HG02610 (cell line): ENCODE measurements at regions not wholly inside any gene's neighbourhood (a gene's known extent, or its start where the extent isn't known, plus 50 kb on each side); places are given as distances from the start of the nearest gene placed in this dataset.

Source experiments
- ATAC-seq: cut with Tn5 transposase; IDR thresholded peaks from one replicate; pipeline ENCODE4 v1.9.1; 2021; ENCODE audit warnings: mild to moderate bottlenecking, moderate library complexity; ENCODE audit not compliant: unreplicated experiment

- ATAC-seq, result no peak
Measured at GRCh38 chr4:123966990-123967769, 570.6 kb downstream of the SPRY1 start.

- no peak for ATAC-seq
Measured at GRCh38 chr4:123972031-123972430, 575.4 kb downstream of the SPRY1 start.

GRCh38 chr4:123974386-123975149 lies 578.0 kb downstream of the SPRY1 start:
- ATAC-seq, result no peak

GRCh38 chr4:123976285-123976684 lies 579.7 kb downstream of the SPRY1 start:
- no peak for ATAC-seq

- no peak for ATAC-seq
Measured at GRCh38 chr4:123976819-123977218, 580.2 kb downstream of the SPRY1 start.

GRCh38 chr4:123977641-123978081 lies 581.1 kb downstream of the SPRY1 start:
- no peak for ATAC-seq

GRCh38 chr4:123978637-123979036 lies 582.0 kb downstream of the SPRY1 start:
- ATAC-seq, result no peak

- no peak for ATAC-seq
Measured at GRCh38 chr4:123980736-123981300, 584.2 kb downstream of the SPRY1 start.

- no peak for ATAC-seq
Measured at GRCh38 chr4:123984886-123985285, 588.3 kb downstream of the SPRY1 start.

GRCh38 chr4:123986268-123986798 lies 589.7 kb downstream of the SPRY1 start:
- no peak for ATAC-seq

- ATAC-seq, result no peak
Measured at GRCh38 chr4:123987408-123987807, 590.8 kb downstream of the SPRY1 start.

- no peak for ATAC-seq
Measured at GRCh38 chr4:123990310-123990870, 593.8 kb downstream of the SPRY1 start.

- no peak for ATAC-seq
Measured at GRCh38 chr4:123994917-123995316, 598.3 kb downstream of the SPRY1 start.

GRCh38 chr4:123995936-123996335 lies 599.3 kb downstream of the SPRY1 start:
- no peak for ATAC-seq

- ATAC-seq, result no peak
Measured at GRCh38 chr4:123996718-123997510, 600.3 kb downstream of the SPRY1 start.

GRCh38 chr4:123997776-123998449 lies 601.3 kb downstream of the SPRY1 start:
- ATAC-seq, result no peak

- no peak for ATAC-seq
Measured at GRCh38 chr4:124000233-124000632, 603.6 kb downstream of the SPRY1 start.

- no peak for ATAC-seq
Measured at GRCh38 chr4:124015766-124016165, 619.2 kb downstream of the SPRY1 start.

- ATAC-seq, result no peak
Measured at GRCh38 chr4:124017185-124017785, 620.7 kb downstream of the SPRY1 start.
